ENCODE measurements at regions not wholly inside any gene's neighbourhood (a gene's known extent, or its start where the extent isn't known, plus 50 kb on each side); places are given as distances from the start of the nearest gene placed in this dataset.

DNA sequence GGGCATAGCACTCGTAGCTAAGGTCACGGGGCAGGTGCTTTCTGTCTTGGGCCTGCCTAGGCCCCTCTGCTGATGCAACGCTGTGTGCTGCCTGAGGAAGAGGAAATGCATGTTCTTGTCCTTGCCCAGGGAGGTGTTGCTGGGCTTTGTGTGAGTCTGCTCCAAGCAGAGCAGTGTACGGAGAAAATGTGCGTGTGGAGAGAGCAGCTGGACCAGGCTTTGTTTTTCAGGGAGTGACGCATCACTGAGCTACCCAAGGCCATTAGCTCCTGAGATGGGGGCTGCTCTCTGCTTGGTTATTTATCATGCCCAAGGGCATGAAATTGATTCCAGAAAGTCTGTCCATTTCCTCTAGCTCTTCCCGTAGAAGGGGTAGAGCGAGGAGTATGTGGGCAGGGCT, 82.9 kb upstream of the THY1 start:
- ATAC-seq (ENCODE audit: insufficient read depth, low read depth) (no peak), DNase-seq (no peak)
- H3K9me3 ChIP-seq (ENCODE audit: insufficient read depth, low read length, severe bottlenecking): no peaks in the 10 kb centered on the region

DNA sequence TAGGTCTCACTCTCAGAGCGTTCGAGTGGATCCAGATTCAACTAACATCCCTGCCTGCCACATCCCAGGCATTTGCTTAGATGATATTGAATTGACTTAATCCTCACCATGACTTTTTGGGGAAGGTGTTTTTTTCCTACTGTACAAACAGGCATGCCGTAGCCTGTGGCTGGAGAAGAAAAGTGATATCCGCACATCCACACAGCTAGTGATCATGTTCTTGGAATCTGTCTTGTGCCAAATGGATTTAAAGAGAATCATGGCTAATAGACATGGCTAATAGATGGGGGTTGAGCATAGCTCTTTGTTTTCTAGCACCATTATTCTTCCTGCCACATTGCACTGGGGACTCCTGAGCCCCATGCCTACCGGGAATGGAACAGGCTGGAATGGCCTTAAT, 82.1 kb upstream of the THY1 start:
- Histone ChIP-seq H2AFZ (ENCODE audit: low read depth, low read length) (no peak overlapping the region), H3K79me2 (ENCODE audit: insufficient read depth, low read length) (no peaks in the 10 kb centered on the region), H3K9me3 (ENCODE audit: insufficient read depth, low read length, severe bottlenecking) (no peaks in the 10 kb centered on the region), H3K4me3 (ENCODE audit: low read depth in 1 of 2, low read length in 2 of 2) (no peak overlapping the region), H3K4me2 (ENCODE audit: insufficient read depth, low read length) (no peak overlapping the region), H4K20me1 (ENCODE audit: insufficient read depth, low read length) (no peaks in the 10 kb centered on the region), H3K4me1 (ENCODE audit: insufficient read depth, low read length) (no peaks in the 10 kb centered on the region), H3K9ac (ENCODE audit: low read depth, low read length) (no peak overlapping the region), H3K36me3 (ENCODE audit: insufficient read depth, low read length) (no peaks in the 10 kb centered on the region), H3K27me3 (ENCODE audit: insufficient read depth, low read length, poor library complexity) (no peaks in the 10 kb centered on the region), H3K27ac (ENCODE audit: low read length) (no peak overlapping the region)
- ATAC-seq (ENCODE audit: insufficient read depth, low read depth): no peak
- no peak for DNase-seq
- TF ChIP-seq EZH2 (IDR thresholded peaks at IDR 0.05; ENCODE audit: borderline replicate concordance, low read depth, low read length, severe bottlenecking): no peak
- TF ChIP-seq, protein P1, sequence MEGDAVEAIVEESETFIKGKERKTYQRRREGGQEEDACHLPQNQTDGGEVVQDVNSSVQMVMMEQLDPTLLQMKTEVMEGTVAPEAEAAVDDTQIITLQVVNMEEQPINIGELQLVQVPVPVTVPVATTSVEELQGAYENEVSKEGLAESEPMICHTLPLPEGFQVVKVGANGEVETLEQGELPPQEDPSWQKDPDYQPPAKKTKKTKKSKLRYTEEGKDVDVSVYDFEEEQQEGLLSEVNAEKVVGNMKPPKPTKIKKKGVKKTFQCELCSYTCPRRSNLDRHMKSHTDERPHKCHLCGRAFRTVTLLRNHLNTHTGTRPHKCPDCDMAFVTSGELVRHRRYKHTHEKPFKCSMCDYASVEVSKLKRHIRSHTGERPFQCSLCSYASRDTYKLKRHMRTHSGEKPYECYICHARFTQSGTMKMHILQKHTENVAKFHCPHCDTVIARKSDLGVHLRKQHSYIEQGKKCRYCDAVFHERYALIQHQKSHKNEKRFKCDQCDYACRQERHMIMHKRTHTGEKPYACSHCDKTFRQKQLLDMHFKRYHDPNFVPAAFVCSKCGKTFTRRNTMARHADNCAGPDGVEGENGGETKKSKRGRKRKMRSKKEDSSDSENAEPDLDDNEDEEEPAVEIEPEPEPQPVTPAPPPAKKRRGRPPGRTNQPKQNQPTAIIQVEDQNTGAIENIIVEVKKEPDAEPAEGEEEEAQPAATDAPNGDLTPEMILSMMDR (IDR thresholded peaks at IDR 0.05; ENCODE audit: borderline replicate concordance, extremely low read depth, low read length, poor library complexity, severe bottlenecking): no peak

More for the DNA sequence above, 82.9 kb upstream of the THY1 start:
- H3K4me2 ChIP-seq (ENCODE audit: insufficient read depth, low read length): no peak overlapping the region
- no peak overlapping the region for H3K4me3 ChIP-seq (ENCODE audit: low read depth in 1 of 2, low read length in 2 of 2)
- no peaks in the 10 kb centered on the region for H3K79me2 ChIP-seq (ENCODE audit: insufficient read depth, low read length)
- no peaks in the 10 kb centered on the region for H4K20me1 ChIP-seq (ENCODE audit: insufficient read depth, low read length)
- no peak overlapping the region for H3K27ac ChIP-seq (ENCODE audit: low read length)
- no peaks in the 10 kb centered on the region for H3K27me3 ChIP-seq (ENCODE audit: insufficient read depth, low read length, poor library complexity)
- H3K9ac ChIP-seq (ENCODE audit: low read depth, low read length): no peak overlapping the region
- no peak for TF ChIP-seq EZH2 (IDR thresholded peaks at IDR 0.05; ENCODE audit: borderline replicate concordance, low read depth, low read length, severe bottlenecking)
- TF ChIP-seq, protein P1 (IDR thresholded peaks at IDR 0.05; ENCODE audit: borderline replicate concordance, extremely low read depth, low read length, poor library complexity, severe bottlenecking): no peak
- H3K4me1 ChIP-seq (ENCODE audit: insufficient read depth, low read length): no peaks in the 10 kb centered on the region
- H2AFZ ChIP-seq (ENCODE audit: low read depth, low read length): no peak overlapping the region
- H3K36me3 ChIP-seq (ENCODE audit: insufficient read depth, low read length): no peaks in the 10 kb centered on the region

DNA sequence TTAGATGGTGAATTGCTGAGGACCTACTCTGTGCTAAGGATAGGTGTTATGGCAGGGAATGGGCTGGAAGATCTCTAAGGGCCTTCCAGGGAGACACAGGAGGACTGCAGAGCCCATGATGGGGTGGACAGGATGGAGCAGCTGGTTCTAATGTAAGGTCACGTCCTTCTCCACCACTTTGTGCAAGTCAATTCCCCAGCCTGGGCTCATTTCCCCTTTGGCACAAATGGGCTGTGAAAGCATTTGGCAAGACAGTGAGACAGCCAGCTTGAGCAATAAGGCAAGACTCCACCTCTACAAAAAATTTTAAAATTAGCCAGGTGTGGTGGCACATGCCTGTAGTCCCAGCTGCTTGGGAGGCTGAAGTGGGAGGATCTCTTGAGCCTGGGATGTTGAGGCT, 81.4 kb upstream of the THY1 start:
- no peaks in the 10 kb centered on the region for H3K9me3 ChIP-seq (ENCODE audit: insufficient read depth, low read length, severe bottlenecking)
- no peak for TF ChIP-seq EZH2 (IDR thresholded peaks at IDR 0.05; ENCODE audit: borderline replicate concordance, low read depth, low read length, severe bottlenecking)
- TF ChIP-seq, protein P1 (IDR thresholded peaks at IDR 0.05; ENCODE audit: borderline replicate concordance, extremely low read depth, low read length, poor library complexity, severe bottlenecking): no peak
- no peaks in the 10 kb centered on the region for H3K36me3 ChIP-seq (ENCODE audit: insufficient read depth, low read length)
- H3K9ac ChIP-seq (ENCODE audit: low read depth, low read length): no peak overlapping the region
- no peak overlapping the region for H3K27ac ChIP-seq (ENCODE audit: low read length)
- no peaks in the 10 kb centered on the region for H3K79me2 ChIP-seq (ENCODE audit: insufficient read depth, low read length)
- ATAC-seq (ENCODE audit: insufficient read depth, low read depth): no peak
- H3K27me3 ChIP-seq (ENCODE audit: insufficient read depth, low read length, poor library complexity): no peaks in the 10 kb centered on the region
- no peak overlapping the region for H3K4me3 ChIP-seq (ENCODE audit: low read depth in 1 of 2, low read length in 2 of 2)
- no peak overlapping the region for H2AFZ ChIP-seq (ENCODE audit: low read depth, low read length)
- no peaks in the 10 kb centered on the region for H3K4me1 ChIP-seq (ENCODE audit: insufficient read depth, low read length)
- no peaks in the 10 kb centered on the region for H4K20me1 ChIP-seq (ENCODE audit: insufficient read depth, low read length)
- no peak for DNase-seq
- no peak overlapping the region for H3K4me2 ChIP-seq (ENCODE audit: insufficient read depth, low read length)
